ENCODE measurements at regions not wholly inside any gene's neighbourhood (a gene's known extent, or its start where the extent isn't known, plus 50 kb on each side); places are given as distances from the start of the nearest gene placed in this dataset.

DNA sequence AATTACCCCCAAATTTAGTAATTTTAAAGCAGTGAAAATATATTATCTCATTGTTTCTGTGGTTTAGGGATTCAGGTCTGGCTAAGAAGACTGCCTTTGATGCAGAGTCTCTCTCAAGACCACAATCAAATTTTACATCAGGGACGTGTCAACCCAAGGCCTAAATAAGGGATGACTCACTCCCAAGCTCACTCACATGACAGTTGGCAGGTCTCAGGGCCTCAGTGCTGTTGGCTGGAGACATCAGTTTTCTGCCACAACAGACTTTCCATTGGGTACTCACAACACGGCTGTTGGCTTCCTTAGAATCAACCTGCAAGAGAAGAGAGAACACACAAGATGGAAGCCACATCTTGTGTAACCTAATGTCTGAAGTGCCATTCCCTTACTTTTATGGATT is 377.3 kb downstream of the FAM181B start:
- no peak for DNase-seq (ENCODE audit: low read depth)
- no peak for TF ChIP-seq CTCF (IDR thresholded peaks at IDR 0.05; ENCODE audit: low read length, missing control alignments)
- H3K4me3 ChIP-seq (replicated peaks; ENCODE audit: low read depth, low read length): no peak overlapping the region

GRCh38 chr11:82355313-82355823 is 378.3 kb downstream of the FAM181B start:
- no peak overlapping the region for H3K4me3 ChIP-seq (replicated peaks; ENCODE audit: low read depth, low read length)
- DNase-seq (ENCODE audit: low read depth): no peak
- TF ChIP-seq CTCF (IDR thresholded peaks at IDR 0.05; ENCODE audit: low read length, missing control alignments): no peak

- no peak overlapping the region for H3K4me3 ChIP-seq (replicated peaks; ENCODE audit: low read depth, low read length)
- no peak for TF ChIP-seq CTCF (IDR thresholded peaks at IDR 0.05; ENCODE audit: low read length, missing control alignments)
- DNase-seq (ENCODE audit: low read depth): no peak
Observed at GRCh38 chr11:82326853-82327252, 406.8 kb downstream of the FAM181B start.

DNA sequence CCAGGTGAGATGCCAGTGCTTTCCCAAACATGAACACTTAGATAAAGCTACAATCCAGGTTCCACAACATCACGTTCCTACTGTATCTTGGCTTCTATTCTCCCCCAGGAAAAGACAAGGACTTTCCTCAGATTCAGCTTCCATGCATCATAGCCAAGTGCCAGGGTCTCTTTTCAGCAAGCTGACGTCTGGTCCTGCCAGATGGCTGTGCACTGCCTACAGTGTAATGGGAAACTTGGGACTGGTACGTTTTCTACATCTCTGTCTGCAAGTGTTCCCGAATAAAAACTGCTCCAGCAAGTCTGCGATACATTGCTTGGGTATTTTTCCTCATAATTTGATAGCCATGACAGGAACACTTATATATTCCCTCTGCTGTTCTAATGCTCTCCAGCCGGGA is 412.5 kb downstream of the FAM181B start:
- DNase-seq (ENCODE audit: low read depth): no peak
- H3K4me3 ChIP-seq (replicated peaks; ENCODE audit: low read depth, low read length): no peak overlapping the region
- no peak for TF ChIP-seq CTCF (IDR thresholded peaks at IDR 0.05; ENCODE audit: low read length, missing control alignments)

DNA sequence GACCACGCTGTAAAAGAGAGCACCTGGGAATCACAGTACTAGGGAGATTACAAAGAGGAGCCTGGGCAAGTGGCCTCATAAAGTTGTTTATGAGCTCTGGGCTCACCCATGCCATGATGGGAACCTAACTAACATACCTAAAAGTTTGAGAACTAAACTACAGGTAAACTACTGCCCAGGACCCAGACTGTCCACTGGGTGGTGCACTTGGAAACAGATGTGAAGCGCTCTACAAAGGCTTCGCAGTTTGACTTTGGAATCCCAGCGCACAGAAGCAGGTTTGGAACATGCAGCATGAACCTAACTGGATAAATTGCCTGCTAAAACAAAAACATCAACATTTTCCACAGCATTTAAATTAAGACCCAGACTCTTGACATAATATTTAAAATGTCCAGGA is 418.6 kb downstream of the FAM181B start:
- H3K4me3 ChIP-seq (replicated peaks; ENCODE audit: low read depth, low read length): no peak overlapping the region
- TF ChIP-seq CTCF (IDR thresholded peaks at IDR 0.05; ENCODE audit: low read length, missing control alignments): no peak
- no peak for DNase-seq (ENCODE audit: low read depth)

DNA sequence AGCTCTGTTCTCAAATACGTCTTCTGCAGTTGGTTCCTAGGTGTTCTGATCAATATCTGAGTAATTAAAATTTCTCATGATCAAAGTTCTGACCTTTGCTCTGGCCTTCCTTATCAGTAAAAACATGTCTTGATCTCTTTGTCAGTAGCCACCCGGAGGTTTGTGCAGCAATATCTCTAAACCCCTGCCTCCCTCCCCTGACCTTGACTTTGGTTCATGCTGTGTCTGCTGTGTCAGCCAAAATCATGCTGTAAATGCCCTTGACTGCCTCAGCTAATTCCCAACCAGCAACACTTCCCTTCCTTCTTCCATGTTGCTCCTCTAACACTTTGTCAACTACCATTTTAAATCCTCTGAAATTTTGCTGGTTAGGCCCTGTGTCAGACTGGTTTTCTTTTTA is 424.7 kb downstream of the FAM181B start:
- no peak for TF ChIP-seq CTCF (IDR thresholded peaks at IDR 0.05; ENCODE audit: low read length, missing control alignments)
- no peak for DNase-seq (ENCODE audit: low read depth)

GRCh38 chr11:82305123-82305522 is 428.5 kb downstream of the FAM181B start:
- DNase-seq (ENCODE audit: low read depth): no peak
- no peak overlapping the region for H3K4me3 ChIP-seq (replicated peaks; ENCODE audit: low read depth, low read length)
- TF ChIP-seq CTCF (IDR thresholded peaks at IDR 0.05; ENCODE audit: low read length, missing control alignments): no peak

More for the DNA sequence above, 424.7 kb downstream of the FAM181B start:
- H3K4me3 ChIP-seq (replicated peaks; ENCODE audit: low read depth, low read length): no peak overlapping the region
